GDM1 (cell line): ENCODE measurements at regions not wholly inside any gene's neighbourhood (a gene's known extent, or its start where the extent isn't known, plus 50 kb on each side); places are given as distances from the start of the nearest gene placed in this dataset.
"Not testable (repeated sequence)": the region's sequence is repeated elsewhere in the genome, so short reads cannot be mapped to it uniquely, and the experiment has no call there.

Experiments
- DNase-seq: peaks from one replicate; lab custom pipeline; 2025; lab: John Stamatoyannopoulos, UW

DNA sequence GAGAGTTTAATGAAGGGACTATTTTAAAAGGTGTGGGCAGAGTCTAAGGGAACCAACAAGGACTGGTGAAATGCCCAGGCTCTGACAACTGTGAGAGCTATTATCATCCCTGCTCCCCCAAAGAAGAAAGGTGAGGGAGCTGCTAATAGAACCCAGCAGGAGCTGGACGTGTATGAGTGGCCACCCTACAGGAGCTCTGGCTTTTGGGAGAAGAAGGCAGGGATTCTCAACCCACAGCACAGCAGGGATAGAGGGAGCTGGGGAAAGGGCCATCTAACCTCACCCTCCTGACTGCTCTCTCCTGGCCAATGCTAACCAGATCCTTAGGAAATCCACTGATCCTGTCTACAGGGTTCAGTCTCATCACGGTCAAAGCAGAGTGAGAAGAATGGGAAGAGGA is 57.1 kb downstream of the GRIN2B start:
- DNase-seq = no peak

DNA sequence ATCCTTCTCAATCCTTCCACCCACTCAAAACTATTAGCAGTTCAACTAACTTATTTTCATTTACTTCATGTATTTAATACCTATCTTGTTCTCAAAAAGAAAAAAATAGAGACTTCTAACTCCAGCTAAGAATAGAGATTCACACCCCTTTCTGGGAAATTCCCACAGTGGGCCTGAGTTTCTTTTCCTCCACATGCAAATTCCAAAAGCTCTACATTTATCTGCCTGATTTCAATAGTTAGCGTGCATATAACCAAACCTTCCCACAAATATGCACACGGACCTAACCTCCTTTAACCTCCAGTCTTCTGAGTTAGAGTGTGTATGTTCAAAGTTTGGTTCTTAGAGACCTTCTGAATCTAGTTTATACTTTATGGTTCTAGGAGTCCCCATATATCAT is 62.5 kb downstream of the GRIN2B start:
- DNase-seq = no peak

DNA sequence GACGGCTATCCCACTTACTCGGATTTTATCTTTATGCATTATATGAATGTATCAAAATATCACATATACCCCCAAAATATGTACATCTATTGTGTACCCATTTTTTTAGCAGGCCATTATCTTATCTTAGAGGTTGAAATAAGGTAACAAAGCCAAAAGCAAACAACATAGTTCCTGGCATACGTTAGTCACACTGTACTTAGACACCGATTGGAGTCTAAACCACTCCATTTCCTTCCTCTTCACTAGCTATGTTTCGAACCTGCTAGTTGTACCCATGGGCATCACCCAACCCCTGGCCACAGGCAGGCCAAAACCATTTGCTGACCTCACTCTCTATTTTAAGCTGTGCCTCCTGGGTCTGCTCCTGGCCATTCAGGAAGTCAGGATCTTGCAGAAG is 66.3 kb downstream of the GRIN2B start:
- DNase-seq = no peak

GRCh38 chr12:13913371-13913770 is 68.0 kb downstream of the GRIN2B start:
- DNase-seq = no peak

GRCh38 chr12:13911756-13912554 is 69.4 kb downstream of the GRIN2B start:
- DNase-seq = no peak

GRCh38 chr12:13905794-13906193 is 75.6 kb downstream of the GRIN2B start:
- DNase-seq = no peak

- no peak for DNase-seq
Observed at GRCh38 chr12:13900718-13901117, 80.7 kb downstream of the GRIN2B start.

DNA sequence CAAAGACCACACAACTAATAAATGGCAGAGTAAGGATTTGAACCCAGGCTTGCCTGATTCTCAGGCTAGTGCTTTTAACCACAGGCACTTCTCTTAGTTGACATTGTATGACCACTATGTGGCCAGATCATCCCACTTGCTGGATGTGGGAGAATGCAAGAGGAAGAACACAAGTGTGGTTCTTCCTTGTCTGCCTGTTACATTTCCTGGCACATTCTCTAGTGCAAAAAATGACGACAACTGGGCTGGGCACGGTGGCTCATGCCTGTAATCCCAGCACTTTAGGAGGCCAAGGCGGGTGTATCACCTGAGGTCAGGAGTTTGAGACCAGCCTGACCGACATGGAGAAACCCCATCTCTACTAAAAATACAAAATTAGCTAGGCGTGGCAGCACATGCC is 83.0 kb downstream of the GRIN2B start:
- DNase-seq = not testable (repeated sequence)

GRCh38 chr12:13897811-13898210 is 83.6 kb downstream of the GRIN2B start:
- DNase-seq = no peak

- DNase-seq = no peak
Observed at GRCh38 chr12:13896063-13896626, 85.3 kb downstream of the GRIN2B start.

GRCh38 chr12:13891902-13892301 is 89.5 kb downstream of the GRIN2B start:
- no peak for DNase-seq

- DNase-seq = no peak
Observed at GRCh38 chr12:13890943-13891342, 90.5 kb downstream of the GRIN2B start.

- no peak for DNase-seq
Observed at GRCh38 chr12:13887779-13888388, 93.5 kb downstream of the GRIN2B start.

DNA sequence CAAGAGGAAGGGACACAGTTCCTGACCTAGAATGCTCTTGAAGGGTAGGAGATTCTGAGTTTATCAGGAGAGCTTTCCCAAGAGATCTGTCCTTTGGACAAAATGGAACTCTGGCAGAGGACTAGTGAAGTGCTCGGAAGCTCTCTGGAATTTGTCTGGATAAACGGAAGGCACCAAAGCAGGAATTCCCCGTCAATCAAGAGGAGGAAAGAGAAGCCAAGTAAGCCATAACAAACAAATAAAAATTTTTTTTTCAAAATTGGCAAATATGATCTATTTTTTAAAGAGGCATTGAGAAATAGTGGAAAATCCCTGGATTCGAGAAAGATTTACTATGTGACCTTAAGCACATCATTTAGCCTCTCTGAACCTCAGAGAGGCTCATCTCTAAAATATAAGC is 99.2 kb downstream of the GRIN2B start:
- DNase-seq = no peak

GRCh38 chr12:13880613-13881012 is 100.8 kb downstream of the GRIN2B start:
- DNase-seq = no peak

- no peak for DNase-seq
Observed at GRCh38 chr12:13875744-13876143, 105.7 kb downstream of the GRIN2B start.

DNA sequence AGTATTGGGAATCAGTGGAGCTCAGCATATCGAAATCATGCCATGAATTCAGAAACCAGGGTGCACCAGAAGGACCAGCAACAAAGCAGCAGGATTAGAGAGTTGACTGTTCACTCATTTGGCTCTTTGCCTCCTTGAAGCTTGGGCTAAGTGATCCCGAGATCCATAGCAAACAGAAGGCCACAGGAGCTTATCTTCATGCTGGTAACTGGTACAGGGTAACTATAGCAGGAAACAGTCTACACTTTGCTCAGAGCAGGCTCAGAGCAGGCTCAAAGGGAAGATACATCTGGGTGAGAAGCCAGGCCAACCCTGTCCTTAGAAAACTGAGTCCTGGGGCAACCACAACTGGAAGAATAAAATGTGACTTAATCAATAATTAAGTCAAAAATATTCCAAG is 111.1 kb downstream of the GRIN2B start:
- DNase-seq = no peak

DNA sequence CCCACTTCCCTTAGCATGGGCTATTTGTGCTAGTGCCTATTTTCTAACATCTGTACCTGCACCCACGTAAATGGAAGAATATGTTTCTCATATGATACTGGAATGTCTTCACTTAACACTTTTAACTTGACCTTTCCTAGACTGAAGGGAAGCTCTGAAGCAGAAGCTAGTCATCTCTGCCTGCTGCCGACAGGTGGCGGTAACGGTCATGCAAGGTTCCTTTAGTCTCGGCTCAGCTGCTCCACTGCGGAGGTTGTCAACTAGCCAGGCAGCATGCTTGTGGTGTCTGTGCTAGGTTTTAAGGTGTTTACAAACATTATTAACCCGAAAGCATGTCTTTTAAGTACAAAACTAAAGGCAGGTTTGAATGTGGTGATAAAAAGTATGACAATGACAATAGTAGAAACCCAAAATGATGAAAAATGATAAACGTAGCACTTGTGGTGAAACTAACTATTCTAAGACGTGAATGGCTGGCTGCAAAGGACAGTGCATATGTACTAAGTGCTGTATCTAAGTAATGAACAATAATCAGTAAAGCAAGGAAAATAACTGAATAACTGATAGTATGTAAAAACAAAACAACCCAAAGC is 117.2 kb downstream of the GRIN2B start:
- DNase-seq = no peak

GRCh38 chr12:13857750-13858149 is 123.7 kb downstream of the GRIN2B start:
- DNase-seq = no peak

- no peak for DNase-seq
Observed at GRCh38 chr12:13853471-13853870, 127.9 kb downstream of the GRIN2B start.

GRCh38 chr12:13851828-13852227 is 129.6 kb downstream of the GRIN2B start:
- no peak for DNase-seq

DNA sequence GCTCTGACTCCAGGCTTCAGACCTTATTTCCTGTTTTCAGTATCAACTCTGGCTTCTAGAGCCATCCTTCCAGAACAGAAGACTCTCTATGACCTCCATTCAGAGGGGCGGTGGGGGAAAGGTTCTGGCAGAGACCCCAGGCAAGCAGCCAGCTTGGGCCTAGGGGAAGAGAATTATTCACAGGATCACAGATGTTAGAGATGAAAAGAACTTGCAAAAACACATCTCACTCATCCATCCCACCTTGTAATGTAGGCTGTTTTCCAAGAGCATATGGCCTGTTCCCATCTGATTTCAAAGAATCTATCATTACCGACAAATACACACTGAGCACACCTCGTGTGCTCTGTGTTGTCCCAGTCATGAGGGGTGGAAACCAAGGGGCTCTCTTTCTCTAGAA is 131.9 kb downstream of the GRIN2B start:
- DNase-seq = no peak

DNA sequence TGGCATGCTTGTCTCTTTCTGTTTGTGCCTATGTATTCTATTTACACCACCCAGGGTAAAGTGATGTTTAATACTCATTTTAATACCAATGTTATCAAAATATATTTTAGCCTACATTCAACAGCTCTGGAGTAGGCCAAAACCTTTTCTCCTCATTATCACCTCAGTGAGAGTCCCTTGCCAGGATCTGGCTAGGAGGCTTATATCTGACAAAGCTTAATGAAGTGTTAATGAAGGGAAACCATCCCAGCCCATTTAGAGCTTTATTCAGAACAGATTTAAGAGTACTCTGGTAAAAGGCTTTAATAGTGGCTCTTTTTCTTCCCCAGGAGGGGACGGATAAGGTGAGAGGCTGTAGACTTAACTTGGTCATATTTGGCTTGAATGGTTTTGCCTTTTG is 137.6 kb downstream of the GRIN2B start:
- no peak for DNase-seq
